GM18502 (cell line): ENCODE measurements at regions not wholly inside any gene's neighbourhood (a gene's known extent, or its start where the extent isn't known, plus 50 kb on each side); places are given as distances from the start of the nearest gene placed in this dataset.
"Not testable (repeated sequence)": the region's sequence is repeated elsewhere in the genome, so short reads cannot be mapped to it uniquely, and the experiment has no call there.

ENCODE experiments used
- ATAC-seq: cut with Tn5 transposase; IDR thresholded peaks from one replicate; pipeline ENCODE4 v1.9.1; 2021; ENCODE audit warnings: mild to moderate bottlenecking; ENCODE audit not compliant: unreplicated experiment, poor library complexity

DNA sequence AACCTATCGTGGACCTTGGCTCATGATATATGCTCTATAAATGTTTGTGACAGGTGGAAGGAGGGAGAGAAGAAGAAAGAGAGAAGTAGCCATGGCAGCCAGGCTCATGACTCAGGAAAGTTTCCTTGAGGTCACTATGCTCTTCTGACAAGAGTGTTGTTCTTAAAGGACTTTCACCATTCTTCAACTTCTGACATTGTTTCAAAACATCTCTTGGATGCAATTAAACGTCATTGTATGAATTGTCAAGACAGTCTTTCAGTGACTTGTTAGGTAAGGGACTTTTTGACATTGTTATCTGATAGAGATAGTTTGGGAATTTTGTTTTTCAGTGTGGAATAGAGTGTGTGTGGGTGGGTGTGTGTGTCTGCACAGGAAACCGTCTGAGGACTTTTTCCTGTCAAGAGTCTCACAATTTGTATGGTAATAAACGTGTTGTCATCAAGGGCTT, 617.0 kb downstream of the MID1IP1 start:
- no peak for ATAC-seq

DNA sequence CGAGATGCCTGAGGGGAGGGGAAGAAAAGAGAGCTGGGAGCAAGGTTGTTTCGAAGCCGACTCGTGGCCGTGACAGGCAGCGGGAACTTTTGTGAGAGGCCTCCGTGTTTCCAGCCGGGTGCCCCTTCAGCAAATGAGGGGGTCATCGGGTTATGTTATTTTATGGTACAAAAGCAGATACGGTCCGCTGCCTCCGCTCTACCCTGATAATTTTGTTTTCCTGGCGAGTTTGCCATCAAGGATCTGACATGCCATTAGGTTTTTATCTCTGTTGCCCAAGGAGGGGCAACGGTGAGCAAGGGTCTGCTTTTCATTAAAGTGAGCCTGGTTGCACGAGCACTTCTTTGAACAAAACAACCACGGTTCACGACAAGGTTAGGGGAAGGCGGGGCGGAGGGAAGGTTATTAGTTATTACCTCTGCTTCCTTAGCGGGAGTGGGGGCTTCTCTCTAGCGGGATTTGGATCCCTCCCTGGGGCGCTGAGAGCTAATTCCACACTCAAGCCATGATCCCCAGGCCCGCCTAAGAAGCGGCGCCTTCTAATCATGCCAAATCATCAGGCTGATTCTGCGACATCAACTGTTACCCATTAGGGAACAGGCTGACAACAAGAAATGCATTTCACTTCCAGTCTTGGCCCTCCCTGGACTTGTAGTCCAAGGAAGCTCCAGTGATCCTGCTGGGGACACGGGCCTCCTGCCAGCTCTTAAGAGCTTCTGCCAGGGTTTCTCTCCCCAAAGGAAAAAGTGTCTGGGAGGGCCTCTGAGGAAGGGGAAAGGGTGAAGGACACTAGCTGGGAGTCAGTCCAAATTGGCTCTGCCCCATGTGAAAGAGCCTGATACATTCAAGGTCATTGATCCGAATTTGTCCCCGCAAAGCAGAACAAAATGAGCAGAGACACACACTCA, 617.7 kb downstream of the MID1IP1 start:
- no peak for ATAC-seq

DNA sequence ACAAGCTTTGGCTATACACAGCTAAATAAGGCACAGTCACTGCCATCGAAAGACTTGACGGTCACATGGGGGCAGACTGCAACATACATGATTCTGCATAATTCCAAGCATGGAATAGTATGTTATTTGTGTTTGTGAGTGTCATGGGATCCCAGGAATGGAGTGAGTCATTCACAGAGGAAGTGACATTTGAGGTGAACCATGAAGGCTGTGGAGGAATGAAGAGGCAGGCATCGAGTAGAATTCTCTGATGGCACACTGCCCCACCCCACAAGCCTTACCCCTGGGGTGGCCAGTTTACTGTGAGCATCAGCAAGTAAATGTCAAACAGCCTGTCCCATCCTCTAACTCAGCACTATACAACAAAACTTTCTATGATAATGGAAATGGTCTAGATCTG, 619.7 kb downstream of the MID1IP1 start:
- no peak for ATAC-seq

DNA sequence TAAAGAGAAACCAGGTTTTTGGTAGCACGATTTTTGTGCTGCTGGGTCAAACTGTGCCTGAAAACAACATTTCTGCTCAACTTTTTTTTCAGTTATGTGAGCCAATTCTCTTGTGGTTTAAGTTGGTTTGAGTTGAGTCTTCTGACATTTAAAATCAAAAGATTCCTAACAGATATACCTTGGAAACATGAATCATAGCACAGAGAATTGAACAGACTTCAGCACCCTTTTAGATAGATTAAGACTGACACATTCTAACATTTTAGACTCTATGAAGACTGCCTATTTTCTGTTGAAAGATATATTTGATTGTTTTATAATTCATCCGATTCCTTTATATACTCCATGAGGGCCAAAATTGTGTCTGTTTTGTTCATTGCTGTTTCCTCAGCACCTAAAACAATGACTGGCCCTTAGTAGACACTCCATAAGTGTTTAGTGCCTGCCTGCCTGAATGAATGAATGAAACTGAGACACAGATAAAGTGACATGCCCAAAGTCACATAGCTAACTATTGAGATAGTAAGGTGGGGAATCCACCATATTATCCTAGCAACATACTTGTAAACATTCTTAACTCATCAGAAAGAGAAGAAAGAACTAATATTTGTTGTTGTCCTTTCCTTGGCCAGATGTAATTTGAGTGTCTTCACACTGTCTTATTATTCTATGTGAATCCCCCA, 624.0 kb downstream of the MID1IP1 start:
- ATAC-seq, result no peak

DNA sequence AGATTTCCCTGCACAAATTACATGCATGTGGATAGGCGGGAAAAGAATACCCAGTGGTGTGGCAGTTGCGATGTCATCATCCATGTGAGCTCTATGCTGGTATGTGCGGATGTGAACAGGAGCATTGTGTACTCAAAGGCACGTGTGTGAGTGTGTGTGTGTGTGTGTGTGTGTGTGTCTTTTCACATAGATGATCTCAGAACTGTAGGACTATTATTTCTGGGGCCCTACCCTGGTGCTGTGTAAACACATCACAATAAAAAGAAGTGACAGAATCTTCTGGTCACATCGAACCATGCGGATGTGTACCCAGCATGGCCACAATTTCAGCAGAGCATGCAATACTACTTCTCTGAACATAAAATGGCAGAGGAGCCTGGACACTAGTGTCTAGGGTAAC, 624.8 kb downstream of the MID1IP1 start:
- ATAC-seq, result no peak

DNA sequence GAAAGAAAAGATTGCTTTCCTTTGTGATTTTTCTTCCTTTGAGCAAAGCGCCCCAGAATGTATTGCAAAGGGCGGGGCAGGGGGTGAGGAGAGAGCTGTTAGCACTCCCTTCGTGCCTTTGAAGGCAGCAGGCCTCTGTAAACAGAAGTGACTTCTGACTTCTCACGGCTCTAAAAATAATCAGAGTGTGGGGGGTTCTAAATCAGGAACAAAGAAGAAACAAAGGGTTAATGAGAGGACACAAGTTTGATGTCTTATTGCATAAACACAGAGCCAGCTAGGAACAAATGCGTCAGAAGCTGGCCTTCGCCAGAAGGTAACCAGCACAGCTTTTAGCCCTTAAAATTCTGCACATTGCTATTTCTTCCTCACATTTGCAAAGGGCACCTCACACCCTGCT, 626.2 kb downstream of the MID1IP1 start:
- ATAC-seq, result no peak

DNA sequence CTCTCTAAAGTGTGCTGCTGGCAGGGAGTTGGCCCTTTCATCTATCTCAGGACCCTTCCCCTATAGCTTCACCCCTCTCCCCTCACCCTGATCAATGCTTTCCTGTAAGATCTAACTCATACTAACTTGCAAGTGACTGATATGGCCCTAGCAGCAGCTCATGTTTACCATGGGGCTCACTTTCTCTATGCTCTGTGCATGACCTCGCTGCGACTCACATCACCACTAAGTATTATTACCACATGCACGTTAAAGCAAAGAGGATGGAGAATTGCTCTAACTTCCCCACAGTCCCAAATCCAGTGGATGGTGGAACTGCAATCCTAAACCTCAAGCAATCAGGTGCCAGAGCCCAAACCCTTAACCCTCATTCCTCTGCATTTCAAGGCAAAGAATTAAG, 626.6 kb downstream of the MID1IP1 start:
- no peak for ATAC-seq

DNA sequence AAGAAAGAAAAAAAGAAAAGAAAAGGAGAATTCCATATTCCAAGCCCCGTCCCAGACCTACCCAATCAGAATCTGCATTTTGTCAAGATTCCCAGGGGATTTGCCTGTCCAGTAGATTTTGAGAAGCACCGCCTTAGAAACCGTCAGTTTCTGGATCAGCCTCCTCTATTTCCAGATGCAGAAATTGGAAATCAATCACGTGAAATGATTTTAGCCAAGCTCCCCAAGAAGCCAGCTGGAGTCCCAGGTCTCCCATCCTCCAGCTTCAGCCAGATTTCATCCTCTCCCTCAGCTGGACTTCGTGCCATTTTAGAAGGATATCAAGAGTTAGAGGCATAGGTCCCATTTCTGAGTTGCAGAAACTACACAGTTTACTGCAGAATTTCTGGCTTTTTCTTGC, 629.3 kb downstream of the MID1IP1 start:
- ATAC-seq, result no peak

DNA sequence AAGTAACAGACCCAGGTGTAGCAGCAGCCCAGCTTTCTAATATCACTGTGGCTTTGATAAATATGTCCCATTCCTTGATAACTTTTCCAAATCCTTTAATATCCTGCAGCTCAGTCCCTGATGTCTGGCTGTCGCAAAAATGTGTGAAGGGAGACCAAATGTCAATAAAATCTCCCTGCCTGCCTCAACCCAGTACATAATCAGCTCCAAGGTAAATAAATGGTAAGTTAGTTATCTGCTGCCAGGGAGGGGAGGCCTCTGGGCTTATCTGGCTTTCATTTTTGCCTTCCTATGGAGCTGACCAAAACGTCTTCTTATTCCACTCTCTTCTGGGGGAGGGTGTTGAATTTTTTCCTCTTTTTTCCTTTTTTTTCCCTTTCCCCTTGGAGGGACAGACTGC, 630.6 kb downstream of the MID1IP1 start:
- ATAC-seq, result no peak

DNA sequence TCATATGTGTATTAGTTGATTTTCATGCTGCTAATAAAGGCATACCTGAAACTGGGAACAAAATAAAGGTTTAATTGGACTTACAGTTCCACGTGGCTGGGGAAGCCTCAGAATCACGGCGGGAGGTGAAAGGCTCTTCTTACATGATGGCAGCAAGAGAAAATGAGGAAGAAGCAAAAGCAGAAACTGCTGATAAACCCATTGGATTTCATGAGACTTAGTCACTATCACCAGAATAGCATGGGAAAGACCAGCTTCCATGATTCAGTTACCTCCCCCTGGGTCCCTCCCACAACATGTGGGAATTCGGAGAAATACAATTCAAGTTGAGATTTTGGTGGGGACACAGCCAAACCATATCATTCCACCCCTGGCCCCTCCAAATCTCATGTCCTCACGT, 633.4 kb downstream of the MID1IP1 start:
- ATAC-seq, result not testable (repeated sequence)

DNA sequence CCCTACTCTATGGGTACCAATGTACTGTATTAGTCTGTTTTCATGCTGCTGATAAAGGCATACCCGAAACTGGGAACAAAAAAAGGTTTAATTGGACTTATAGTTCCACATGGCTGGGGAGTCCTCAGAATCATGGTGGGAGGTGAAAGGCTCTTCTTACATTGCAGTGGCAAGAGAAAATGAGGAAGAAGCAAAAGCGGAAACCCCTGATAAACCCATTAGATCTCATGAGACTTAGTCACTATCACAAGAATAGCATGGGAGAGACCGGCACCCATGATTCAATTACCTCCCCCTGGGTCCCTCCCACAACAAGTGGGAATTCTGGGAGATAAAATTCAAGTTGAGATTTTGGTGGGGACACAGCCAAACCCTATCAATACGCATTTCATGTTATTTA, 635.3 kb downstream of the MID1IP1 start:
- ATAC-seq, result not testable (repeated sequence)

DNA sequence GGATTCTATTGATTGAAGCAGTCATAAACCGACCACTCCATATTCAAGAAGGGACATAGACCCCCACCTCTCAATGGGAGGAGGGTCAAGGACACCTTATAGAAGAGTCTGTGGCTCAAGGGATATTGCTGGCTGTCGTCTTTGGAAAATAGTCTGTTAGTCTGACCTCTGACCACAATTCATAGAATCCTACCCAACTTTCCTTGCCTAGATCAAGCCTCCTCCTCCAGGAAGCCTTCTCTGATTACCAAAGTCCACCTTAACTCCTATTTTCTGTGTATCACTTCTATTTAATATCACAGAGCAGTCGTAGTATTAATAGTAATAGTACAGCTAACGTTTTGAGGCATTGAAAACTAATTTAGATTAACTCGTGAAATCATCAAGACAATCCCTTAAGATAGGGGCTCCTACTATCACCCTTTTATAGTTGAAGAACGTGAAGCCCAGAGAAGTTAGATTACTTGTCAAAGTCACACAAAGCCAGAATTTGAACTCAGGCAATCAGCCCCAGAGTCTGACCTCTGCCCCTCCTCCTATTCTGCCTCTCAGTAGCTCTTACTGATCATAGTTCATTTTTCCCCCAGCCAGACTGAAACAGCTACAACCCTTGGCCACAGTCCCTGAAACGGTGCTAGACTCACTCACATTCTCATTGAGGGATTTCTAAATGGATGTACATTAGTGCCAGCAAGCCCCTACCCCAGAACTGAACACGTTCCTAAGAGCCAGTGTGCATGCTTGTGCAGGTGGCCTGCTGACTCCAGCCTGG, 636.6 kb downstream of the MID1IP1 start:
- no peak for ATAC-seq

DNA sequence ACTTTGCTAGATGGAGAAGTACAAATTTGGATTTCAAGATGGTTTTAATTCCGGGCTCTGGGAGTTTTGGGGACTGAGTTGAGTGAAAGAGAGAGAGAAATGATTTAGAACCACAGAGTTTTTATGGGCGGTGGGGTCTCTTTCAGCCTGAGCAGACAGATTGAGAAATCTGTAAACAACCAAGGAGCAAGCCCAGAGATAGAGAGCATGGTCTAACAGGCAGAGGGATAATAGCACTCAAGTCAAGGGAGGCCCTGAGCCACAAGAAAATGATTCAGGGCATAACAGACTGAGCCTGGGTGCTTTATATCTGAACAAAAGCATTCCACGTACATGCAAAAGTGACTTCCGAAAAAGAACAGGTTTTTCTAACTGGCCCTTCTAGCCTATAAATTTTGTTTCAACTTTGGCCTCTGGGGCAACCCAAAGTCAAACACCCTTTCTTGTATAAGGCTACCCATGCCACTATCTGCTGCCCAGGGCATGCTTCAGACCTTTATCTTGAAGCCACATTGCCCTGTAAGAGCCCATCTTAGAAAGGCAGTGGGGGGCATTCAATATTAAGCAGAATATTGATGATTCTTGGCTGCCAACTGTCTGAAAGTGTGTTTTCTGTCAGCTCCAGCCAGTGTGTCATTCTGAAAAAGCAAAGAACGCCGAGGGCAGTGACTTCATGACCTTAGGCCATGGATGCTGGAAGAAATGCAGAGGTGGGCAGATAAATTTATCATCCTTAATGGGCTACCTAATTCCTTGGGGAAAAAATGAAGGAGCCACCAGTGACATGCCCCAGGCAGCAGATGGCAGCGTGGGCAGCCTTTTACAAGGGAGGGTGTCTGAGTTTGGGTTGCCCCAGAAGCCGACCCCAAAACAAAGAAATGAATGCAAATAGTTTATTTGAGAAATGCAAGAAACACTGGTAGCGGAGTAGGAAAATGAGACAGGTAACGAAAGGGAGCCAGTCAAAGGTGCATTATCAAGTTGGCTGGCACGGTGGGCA, 637.6 kb downstream of the MID1IP1 start:
- ATAC-seq, result no peak

DNA sequence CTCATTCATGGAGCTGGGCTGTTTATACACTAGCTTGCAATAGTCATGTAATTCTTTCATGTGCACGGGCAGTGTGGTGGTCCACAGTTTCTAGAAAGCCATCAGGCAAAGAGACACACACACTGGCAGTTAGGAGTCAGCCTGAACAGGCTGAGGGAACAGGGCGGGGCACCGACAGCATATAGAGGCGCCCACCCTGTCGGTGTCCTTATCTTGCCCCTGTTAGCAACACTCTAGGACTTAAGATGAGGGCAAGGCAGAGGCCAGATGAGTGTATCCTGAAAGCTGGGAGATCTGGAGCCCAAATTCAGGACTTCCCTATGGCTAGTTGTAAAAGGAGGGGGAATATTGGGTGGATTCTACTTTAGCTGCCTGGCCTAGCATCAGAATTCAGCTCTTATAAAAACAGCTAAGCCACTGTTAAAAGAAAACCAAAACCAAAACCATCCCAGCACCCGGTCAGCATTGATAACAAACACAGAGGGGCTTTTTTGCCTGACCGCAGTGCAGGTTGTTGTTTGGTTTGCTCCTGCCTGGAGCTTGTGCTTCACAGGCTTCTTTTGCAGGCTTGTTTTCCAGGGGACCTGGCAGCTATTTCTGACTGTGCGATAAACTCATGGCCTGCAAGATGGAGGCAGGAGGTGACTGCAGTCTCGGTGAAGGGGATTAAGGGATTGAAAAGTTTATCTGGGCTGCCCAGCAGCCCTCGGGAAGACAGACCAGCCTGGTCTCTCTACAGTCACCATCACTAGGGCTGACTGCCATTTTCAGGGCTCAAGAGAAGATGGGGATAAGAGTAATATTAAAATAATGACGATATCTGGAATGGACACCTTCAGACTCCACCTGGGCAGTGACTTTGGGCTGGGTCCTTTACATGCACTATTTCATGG, 638.9 kb downstream of the MID1IP1 start:
- ATAC-seq, result peak; percentile 73

DNA sequence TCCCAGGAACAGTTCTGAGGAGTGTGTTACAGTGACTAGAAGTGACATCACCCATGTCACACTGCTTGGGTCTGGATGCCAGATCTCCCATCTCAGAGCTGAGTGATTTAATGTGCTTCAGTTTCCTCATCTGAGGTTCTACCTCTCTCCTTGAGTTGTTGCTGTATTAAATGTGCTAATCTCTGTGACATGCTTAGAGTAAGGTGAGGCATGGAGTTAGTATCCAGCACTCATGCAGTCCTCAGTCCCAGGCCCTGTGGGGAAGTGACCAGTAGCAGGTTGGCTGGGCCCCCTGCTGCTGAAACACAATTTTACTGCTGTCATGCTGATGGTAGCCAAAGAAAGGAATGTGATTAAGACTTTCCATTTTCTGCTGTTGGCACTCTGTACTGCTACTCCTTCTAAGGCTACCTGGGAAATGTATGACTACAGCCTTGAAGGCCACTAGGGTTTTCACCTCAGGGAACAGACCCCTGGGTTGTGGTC, 639.6 kb downstream of the MID1IP1 start:
- ATAC-seq, result peak; percentile 26

DNA sequence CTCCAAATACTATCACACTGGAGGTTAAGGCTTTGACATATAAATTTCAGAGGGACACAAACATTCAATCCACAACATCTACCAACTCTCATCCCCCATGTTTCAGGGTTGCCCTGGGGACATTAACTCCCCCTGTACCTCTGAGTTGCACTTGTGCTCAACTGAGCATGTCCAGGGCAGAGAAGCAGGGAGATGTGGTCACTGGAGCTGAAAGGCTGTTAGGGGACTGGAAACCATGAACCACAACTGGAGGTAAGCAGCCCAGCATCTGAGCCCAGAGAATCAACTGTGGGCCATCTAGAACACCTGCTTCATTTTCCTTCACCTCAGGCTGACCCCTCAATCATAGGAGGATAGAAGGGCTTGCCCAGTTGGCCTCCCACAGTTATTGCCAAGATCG, 641.1 kb downstream of the MID1IP1 start:
- ATAC-seq, result peak; percentile 52

DNA sequence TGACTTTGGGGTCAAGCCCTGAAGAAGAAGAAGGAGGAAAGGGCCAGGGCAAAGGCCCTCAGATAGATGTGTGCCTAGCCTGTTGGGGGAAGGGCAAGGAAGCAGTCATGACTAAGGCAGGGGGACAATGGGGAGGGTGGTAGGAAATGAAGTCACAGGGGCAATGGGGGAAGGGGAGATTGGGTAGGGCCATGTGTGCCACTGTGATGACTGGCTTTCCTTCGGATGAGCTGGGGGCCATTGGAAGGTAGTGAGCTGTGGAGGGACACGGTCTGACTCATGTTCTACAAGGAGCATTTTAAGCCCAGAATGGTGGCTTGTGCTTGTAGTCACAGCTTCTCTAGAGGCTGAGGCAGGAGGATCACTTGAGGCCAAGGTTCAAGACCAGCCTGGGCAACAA, 642.0 kb downstream of the MID1IP1 start:
- ATAC-seq, result no peak

DNA sequence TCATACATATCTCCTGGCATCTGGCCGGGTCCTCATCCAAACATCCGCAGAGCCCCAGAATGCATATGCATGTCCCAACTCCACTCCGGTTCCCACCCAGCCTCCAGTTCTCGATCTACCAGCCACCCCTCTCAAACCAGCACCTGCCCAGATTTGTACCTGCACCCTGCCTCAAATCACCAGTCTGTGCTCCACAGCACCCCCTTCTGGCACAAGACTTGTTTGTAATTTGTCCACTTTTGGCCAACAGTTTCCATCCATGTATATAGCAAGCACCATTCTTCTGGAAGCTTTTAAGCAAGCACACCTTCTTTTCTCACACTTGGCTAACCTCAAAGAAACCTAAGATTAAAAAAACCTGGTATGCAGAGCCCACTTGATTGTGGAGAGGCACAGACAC, 644.1 kb downstream of the MID1IP1 start:
- no peak for ATAC-seq

DNA sequence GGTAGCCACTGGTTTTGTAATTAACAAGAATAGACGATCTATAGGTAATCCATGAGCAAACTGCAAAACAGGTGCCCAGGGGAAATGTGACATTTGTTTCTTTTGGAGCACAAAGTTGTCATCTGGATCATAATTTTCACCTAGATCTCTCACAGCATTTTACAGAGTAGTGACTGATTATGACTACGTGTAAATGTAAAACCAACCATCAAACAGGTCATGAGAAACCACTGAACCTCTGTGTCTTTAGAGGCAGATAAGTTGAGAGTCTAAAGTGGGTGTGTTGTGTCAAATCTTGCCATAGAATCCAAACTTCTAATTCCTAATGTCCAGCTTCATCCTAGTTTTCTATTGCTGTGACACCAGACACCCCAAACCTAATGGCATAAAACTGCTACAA, 648.1 kb downstream of the MID1IP1 start:
- ATAC-seq, result no peak
